DND-41 (cell line): ENCODE measurements at regions not wholly inside any gene's neighbourhood (a gene's known extent, or its start where the extent isn't known, plus 50 kb on each side); places are given as distances from the start of the nearest gene placed in this dataset.

Experiments used
- ATAC-seq: fragments of 200-7000 bp; cut with Tn5 transposase; 3 replicates; pipeline ENCODE4 v1.9.1; 2021; ENCODE audit warnings: low read depth; ENCODE audit not compliant: insufficient read depth
- DNase-seq: peaks from one replicate; pipeline ENCODE4 v3.0.0-alpha.2; 2020
- H2AFZ ChIP-seq: 2 replicates; pipeline ENCODE4 v1.6.0; 2012; ENCODE audit warnings: low read depth, low read length
- H3K27ac ChIP-seq: 2 replicates; pipeline ENCODE4 v1.5.1; 2012; ENCODE audit warnings: low read length, inconsistent platforms
- H3K27me3 ChIP-seq: fragments of 200-600 bp; sonication (generic); 2 replicates; pipeline ENCODE4 v1.6.0; 2012; ENCODE audit warnings: low read length, mild to moderate bottlenecking, inconsistent platforms; ENCODE audit not compliant: insufficient read depth, poor library complexity
- H3K36me3 ChIP-seq: 2 replicates; pipeline ENCODE4 v1.5.1; 2012; ENCODE audit warnings: low read length, inconsistent platforms; ENCODE audit not compliant: insufficient read depth
- H3K4me1 ChIP-seq: 2 replicates; pipeline ENCODE4 v1.5.1; 2012; ENCODE audit warnings: mild to moderate bottlenecking, low read length; ENCODE audit not compliant: insufficient read depth
- H3K4me2 ChIP-seq: 2 replicates; pipeline ENCODE4 v1.6.0; 2012; ENCODE audit warnings: mild to moderate bottlenecking, moderate library complexity, low read length, inconsistent platforms; ENCODE audit not compliant: insufficient read depth
- H3K4me3 ChIP-seq, 2 experiments: fragments of 200-600 bp in 1 of 2; shearing (Covaris generic) in 1 of 2; 2 replicates each; pipeline ENCODE4 v1.5.1; 2012 to 2016; ENCODE audit warnings: inconsistent platforms in 2 of 2, low read length in 2 of 2, mild to moderate bottlenecking in 2 of 2, low read depth in 1 of 2, moderate library complexity in 1 of 2
- H3K79me2 ChIP-seq: 2 replicates; pipeline ENCODE4 v1.6.0; 2012; ENCODE audit warnings: low read length, inconsistent platforms; ENCODE audit not compliant: insufficient read depth
- H3K9ac ChIP-seq: 2 replicates; pipeline ENCODE4 v1.6.0; 2012; ENCODE audit warnings: low read depth, mild to moderate bottlenecking, inconsistent platforms, low read length, moderate library complexity
- H3K9me3 ChIP-seq: 2 replicates; pipeline ENCODE4 v1.5.1; 2012; ENCODE audit warnings: low read length, moderate library complexity, mild to moderate bottlenecking, inconsistent platforms; ENCODE audit not compliant: insufficient read depth, severe bottlenecking
- H4K20me1 ChIP-seq: 2 replicates; pipeline ENCODE4 v1.6.0; 2012; ENCODE audit warnings: low read length; ENCODE audit not compliant: insufficient read depth
- EZH2 ChIP-seq: IDR thresholded peaks from 3 replicates; pipeline ENCODE4 v1.6.1; 2012; ENCODE audit warnings: borderline replicate concordance, low read depth, mild to moderate bottlenecking, moderate library complexity, low read length, inconsistent platforms; ENCODE audit not compliant: severe bottlenecking
- TF ChIP-seq, protein P1 (sequence below): IDR thresholded peaks from 2 replicates; pipeline ENCODE4 v1.5.1; 2012; ENCODE audit warnings: borderline replicate concordance, low read length, moderate library complexity, mild to moderate bottlenecking; ENCODE audit not compliant: poor library complexity, severe bottlenecking; ENCODE audit errors: extremely low read depth

- peaks cover 4% of the 10 kb centered on the region for H3K27me3 ChIP-seq
- DNase-seq (no peak), ATAC-seq (no peak)
- H3K9me3 ChIP-seq: no peaks in the 10 kb centered on the region
- H4K20me1 ChIP-seq: no peaks in the 10 kb centered on the region
- TF ChIP-seq, protein P1, sequence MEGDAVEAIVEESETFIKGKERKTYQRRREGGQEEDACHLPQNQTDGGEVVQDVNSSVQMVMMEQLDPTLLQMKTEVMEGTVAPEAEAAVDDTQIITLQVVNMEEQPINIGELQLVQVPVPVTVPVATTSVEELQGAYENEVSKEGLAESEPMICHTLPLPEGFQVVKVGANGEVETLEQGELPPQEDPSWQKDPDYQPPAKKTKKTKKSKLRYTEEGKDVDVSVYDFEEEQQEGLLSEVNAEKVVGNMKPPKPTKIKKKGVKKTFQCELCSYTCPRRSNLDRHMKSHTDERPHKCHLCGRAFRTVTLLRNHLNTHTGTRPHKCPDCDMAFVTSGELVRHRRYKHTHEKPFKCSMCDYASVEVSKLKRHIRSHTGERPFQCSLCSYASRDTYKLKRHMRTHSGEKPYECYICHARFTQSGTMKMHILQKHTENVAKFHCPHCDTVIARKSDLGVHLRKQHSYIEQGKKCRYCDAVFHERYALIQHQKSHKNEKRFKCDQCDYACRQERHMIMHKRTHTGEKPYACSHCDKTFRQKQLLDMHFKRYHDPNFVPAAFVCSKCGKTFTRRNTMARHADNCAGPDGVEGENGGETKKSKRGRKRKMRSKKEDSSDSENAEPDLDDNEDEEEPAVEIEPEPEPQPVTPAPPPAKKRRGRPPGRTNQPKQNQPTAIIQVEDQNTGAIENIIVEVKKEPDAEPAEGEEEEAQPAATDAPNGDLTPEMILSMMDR: no peak
- TF ChIP-seq EZH2: no peak
- no peak overlapping the region for H3K4me2 ChIP-seq
- H3K9ac ChIP-seq: no peak overlapping the region
- no peak overlapping the region for H3K27ac ChIP-seq
- H3K4me3 ChIP-seq: no peak overlapping the region
- H2AFZ ChIP-seq: no peak overlapping the region
- H3K79me2 ChIP-seq: no peaks in the 10 kb centered on the region
- no peaks in the 10 kb centered on the region for H3K4me1 ChIP-seq
- H3K36me3 ChIP-seq: no peaks in the 10 kb centered on the region
Measured at GRCh38 chr18:62448426-62448825, 74.4 kb upstream of the ZCCHC2 start.

DNA sequence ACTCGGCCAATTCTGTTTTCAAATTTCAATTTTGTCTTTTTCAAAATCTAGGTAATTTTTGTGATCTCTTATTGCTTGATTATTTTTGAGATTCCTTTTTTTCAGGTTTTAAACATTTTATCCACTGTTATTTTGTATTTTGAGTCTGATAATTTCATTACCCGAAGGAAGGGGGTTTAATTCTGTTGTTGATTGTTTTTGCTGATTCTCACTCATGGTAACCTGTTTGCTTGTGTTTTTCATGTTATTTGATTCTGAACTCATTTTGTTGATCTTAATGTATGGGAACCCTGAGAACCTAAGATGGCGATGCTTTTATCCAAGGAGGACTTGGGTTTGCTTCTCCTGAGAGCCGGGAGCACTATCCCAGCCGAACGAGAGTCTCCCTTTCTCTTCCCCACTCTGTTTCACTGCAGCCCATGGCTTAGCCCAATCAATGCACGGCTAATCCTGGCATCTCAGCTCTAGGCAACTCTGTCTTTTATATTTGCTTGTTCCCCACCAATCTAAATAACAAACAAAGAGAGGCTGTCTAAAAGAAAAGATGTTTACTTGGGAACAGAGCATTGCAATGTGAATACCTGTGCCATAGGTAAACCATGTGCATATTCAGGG, 73.2 kb upstream of the ZCCHC2 start:
- TF ChIP-seq, protein P1: no peak
- TF ChIP-seq EZH2: no peak
- no peak for DNase-seq
- H3K27ac ChIP-seq: no peak overlapping the region
- no peaks in the 10 kb centered on the region for H3K79me2 ChIP-seq
- H3K9me3 ChIP-seq: no peaks in the 10 kb centered on the region
- H3K27me3 ChIP-seq: peaks cover 4% of the 10 kb centered on the region
- H3K9ac ChIP-seq: no peak overlapping the region
- H3K36me3 ChIP-seq: no peaks in the 10 kb centered on the region
- no peak overlapping the region for H3K4me3 ChIP-seq
- no peaks in the 10 kb centered on the region for H3K4me1 ChIP-seq
- no peak overlapping the region for H2AFZ ChIP-seq
- H3K4me2 ChIP-seq: no peak overlapping the region
- no peaks in the 10 kb centered on the region for H4K20me1 ChIP-seq
- no peak for ATAC-seq

GRCh38 chr18:62450175-62450545, 72.7 kb upstream of the ZCCHC2 start:
- H3K9ac ChIP-seq: no peak overlapping the region
- H3K4me3 ChIP-seq: no peak overlapping the region
- ATAC-seq: no peak
- no peaks in the 10 kb centered on the region for H3K9me3 ChIP-seq
- H4K20me1 ChIP-seq: no peaks in the 10 kb centered on the region
- H3K27ac ChIP-seq: no peak overlapping the region
- TF ChIP-seq EZH2: no peak
- TF ChIP-seq, protein P1: no peak
- H3K79me2 ChIP-seq: no peaks in the 10 kb centered on the region
- H3K36me3 ChIP-seq: no peaks in the 10 kb centered on the region
- DNase-seq: no peak
- H3K27me3 ChIP-seq: peaks cover 8% of the 10 kb centered on the region
- H2AFZ ChIP-seq: no peak overlapping the region
- no peak overlapping the region for H3K4me2 ChIP-seq
- no peaks in the 10 kb centered on the region for H3K4me1 ChIP-seq
